ENCODE measurements at regions not wholly inside any gene's neighbourhood (a gene's known extent, or its start where the extent isn't known, plus 50 kb on each side); places are given as distances from the start of the nearest gene placed in this dataset.

DNA sequence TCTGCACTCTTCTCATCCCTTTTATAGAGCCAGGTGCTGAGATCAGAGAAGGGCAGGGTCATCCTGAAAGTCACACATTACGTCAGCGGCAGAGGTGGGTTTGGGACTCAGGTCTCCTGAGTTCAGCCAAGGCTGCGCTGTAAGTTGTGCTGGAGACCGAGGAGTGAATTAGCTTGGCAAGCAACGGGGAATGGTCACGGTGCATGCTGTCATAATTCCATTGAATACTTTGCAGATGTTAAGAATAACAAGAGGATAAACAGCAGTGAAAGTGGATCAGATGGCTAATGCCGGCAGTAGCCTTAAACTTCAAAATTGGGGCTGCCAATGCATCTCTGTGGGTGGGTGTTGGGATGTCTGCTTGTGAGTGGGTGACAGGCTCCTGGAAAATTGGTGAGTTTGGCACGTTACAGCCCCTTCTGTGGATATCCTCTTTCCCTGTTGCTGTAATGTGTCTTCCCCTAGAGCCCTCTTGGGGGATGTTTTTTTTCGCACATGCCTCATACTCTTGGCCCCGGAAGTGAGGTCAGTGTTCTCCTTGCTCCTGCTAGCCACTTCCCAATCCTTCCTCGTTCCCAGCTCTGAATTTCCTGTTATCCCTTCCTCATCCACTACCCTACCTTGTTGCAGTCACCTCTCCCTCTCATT, 287.1 kb upstream of the SRRM4 start:
- DNase-seq (ENCODE audit: low read depth, low spot score), result no peak

DNA sequence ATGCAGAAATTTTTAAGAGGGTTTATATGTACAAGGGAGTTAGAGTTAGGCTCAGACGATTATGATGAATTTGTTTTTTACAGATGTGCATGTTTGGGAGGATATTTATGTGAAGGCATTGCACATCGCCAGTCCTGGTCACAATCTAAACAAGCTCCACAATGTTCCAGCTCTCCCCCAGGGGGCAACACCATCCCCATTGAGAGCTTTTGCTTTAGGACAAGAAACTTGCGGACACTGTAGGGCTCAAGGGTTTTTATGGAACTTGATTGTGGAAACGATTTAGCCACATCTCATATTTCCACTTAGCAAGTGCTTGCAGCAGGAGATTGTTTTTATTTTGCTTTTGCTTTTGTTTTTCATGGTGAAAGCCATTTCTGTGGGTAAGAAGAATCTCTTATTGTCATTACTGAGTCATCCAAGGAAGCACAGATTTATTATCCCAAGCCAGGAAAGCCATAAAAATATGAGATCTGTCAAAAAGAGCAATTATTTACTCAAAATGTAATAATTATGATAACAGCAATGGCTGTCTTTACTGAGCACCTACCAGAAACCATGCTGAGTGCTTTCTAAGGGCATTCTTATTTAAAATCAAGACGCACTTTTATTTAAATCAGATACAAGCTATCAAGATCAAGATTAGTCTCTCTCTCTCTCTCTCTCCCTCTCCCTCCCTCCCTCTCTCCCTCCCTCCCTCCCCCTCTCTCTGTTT, 276.7 kb upstream of the SRRM4 start:
- no peak for DNase-seq (ENCODE audit: low read depth, low spot score)

DNA sequence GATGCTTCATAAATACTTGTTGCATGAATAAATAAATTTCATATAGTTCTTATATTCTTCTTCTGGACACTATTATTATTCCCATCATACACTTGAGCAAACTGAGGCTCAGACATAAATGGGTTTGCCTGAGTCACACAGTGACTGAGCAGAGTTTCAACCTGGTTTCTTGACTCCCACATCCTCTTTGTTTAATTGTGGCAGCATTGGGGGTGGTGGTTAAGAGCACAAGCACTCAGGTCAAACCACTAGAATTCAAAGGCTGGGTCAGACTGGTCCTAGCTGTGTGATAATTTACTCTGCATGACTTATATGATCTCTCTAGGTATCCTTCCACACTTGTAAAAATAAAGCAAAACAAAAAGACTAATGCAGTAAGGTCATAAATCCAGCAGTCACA, 274.9 kb upstream of the SRRM4 start:
- no peak for DNase-seq (ENCODE audit: low read depth, low spot score)

DNA sequence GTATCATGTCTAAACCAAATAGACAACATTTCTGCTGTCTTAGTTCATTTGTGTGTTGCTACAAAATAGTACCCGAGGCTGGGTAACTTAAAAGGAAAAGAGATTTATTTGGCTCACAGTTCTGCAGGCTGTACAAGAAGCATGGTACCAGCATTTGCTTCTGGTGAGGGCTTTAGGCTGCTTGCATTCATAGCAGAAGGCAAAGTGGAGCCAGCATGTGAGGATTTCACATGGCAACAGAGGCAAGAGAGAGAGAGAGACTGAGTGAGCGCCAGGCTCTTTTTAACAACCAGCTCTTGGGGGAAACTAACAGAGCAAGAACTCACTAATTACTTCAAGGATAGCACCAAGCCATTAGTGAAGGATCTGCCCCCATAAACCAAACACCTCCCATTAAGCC, 271.4 kb upstream of the SRRM4 start:
- no peak for DNase-seq (ENCODE audit: low read depth, low spot score)

DNA sequence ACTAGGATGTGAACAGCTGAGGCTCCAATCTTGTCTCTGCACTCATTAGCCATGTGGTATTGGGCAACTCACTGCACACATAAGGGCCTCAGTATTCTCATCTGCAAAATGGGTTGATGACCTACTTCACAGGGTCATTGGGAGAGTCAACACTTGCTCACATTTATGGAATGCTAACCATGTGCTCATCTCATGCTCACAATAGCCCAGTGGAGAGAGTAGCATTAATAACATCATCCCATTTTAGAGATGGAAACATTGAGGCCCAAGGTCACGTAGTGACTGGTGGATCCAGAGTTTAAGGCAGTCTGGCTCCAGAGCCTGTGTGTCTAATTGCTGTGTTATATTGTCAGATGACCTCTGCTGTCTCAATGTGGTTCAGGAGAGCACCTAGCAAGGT, 270.2 kb upstream of the SRRM4 start:
- no peak for DNase-seq (ENCODE audit: low read depth, low spot score)

DNA sequence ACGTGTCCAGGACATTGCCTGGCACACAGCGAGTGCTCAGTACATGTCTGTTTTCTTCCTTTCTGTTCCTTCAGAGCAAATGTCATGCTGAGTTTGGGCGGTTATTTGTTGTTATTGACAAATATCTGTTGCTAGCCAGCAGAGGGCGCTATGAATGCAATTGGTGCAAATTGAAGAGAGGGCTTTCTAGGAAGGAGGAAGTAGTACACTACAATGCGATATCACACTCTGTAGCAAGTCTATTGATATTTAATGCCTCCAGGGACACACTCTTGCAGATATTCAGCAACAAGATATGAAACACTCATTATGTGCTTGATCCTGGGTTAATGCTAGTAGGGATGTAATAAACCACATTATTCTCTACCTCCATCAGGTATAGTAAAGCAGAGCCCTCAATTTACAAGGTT, 267.3 kb upstream of the SRRM4 start:
- DNase-seq (ENCODE audit: low read depth, low spot score), result peak; percentile 5

DNA sequence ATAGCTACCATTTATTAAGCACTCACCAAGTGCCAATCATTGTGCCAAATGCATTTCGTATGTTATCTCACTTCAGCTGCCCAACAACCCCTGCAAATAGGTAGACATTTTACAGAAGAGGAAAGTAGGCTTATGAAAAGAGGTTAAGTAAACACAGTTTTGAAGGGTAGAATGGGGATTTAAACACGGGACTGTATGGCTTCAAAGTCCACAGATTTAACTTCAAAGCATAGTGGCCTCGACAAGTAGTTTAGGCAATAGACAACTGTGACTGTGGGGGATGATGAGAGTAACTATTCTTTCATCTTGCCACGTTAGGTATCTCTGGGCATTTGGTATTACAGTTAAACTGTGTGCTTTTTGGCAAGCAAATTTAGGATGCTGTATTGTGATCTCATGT, 266.8 kb upstream of the SRRM4 start:
- no peak for DNase-seq (ENCODE audit: low read depth, low spot score)

DNA sequence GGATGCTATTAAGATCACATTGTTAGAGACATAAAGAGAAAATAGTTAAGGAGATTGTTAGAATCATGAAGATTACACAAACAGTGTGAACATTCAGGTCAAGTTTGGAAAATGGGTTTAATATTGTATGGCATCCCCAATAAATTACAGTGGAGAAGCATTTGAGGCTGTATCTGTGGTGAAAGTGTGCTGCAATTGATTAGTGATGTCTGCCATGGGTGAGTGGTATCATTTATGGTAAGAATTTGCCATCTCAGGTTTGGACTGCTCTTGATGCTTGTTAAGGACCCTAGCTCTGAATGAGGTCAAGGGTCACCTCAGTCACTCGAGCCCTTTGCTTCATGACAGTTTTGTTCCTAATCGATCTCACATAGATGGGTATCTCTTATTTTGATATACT, 265.7 kb upstream of the SRRM4 start:
- no peak for DNase-seq (ENCODE audit: low read depth, low spot score)

DNA sequence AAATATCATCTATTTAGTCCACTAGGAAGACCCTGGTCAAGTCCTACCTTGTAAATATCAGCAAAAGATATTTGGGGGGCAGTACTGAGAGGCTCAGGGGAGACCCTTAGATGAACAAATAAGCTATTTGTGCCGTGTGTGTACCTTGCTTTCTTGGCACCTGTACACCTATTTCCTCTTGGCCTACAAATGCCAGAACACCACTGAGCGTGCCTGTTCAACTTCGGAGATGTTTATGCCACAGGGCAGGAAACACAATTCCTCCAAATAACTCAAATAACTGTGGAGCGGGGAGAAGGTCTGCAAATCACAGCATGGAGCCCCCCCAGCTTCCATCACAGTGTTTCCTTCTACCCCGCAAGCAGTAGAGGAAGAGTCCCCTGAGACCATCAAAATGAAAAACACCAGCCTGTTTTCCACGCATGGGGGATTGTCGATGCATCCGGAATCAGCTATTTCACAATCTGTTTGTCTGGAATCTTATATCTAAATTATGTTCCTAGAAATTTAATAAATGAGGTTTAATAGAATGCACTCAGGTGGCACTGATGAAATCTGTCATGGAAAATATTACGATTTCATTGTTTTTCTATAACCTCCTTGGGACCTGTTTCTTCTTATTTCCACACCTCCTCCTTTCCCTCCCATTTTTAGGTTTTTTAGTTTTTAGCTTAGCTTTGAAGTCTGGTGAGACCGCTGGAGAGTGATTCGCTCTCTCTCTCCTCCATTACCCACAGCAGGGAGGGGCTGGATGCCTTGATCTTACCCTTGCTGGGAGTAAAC, 254.0 kb upstream of the SRRM4 start:
- no peak for DNase-seq (ENCODE audit: low read depth, low spot score)

DNA sequence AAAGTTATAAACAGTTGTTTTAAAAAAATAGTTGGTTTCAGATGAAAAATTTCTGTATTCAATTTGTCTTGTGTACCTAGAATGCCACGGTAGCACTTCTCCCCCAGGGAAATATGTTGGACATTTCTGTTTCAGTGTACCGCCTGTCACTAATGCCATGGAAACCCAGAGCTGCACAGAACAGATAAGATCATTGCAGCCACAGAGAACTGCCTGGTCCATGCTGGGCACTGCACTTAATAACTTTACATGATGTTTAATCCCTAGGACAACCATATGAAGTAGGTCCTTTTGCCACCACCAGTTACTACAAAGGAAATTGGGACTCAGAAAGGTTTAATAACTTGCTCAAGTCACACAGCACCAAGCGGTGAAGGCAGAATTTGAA, 253.4 kb upstream of the SRRM4 start:
- no peak for DNase-seq (ENCODE audit: low read depth, low spot score)

DNA sequence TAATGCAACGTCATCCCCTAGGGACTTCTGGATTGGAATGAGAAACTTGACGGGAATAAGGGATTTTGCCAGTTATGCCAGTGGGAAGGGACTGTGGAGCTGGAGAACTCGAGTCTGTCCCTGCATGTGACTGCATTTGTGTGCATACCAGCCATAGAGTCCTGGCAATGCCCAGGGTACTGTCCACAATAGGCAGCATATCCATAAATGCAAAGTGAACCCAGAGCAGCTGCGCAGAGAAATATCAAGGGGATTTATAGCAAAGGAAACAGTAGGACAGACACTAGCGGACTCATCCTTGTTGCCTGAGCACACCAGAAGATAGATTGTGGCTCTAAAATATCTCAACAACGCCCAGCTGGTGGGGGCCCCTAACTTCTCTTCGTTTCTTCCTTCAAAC, 247.1 kb upstream of the SRRM4 start:
- DNase-seq (ENCODE audit: low read depth, low spot score), result no peak

DNA sequence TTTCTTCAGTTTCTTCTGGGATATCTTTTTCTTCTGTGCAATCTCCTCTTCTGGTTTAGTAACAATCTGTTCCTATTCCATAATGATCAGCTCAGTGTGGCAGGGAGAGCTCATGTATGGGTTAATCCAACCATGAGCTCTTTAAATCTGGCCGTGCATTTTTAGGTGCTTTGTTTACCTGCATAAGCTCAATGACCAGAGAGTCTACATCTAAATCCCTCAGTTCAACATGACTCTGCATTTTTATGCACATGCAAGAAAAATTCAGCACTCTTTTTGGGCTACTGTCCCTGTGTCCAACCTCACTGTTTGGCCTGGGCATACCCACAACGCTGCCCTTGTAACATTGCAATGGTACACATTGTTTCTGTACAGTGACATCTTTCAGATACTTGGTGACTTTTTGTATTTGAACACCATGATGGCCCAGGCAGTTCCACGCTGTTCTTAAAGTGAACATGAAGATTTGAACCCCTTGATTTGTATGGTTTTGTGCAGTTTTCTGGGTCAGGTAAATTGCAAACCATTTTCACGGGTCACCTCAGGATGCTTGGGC, 243.3 kb upstream of the SRRM4 start:
- no peak for DNase-seq (ENCODE audit: low read depth, low spot score)

DNA sequence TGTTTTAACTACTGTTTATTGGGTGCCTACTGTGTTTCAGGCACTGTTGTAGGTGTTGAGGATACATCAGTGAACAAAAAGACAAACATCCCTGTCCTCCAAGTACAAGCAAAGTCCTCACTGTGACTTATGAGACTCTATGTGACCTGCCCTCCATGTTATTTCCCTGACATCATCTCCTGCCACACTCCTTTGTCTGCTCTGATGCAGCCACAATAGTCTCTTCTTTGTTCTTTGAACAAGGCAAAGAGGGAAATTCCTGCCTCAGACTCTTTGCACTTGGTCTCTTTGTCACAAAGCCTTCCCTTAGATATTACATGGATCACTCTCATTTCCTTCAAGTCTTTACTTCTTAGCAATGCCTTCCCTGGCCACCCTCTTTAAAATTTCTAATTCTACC, 240.1 kb upstream of the SRRM4 start:
- DNase-seq (ENCODE audit: low read depth, low spot score), result no peak

DNA sequence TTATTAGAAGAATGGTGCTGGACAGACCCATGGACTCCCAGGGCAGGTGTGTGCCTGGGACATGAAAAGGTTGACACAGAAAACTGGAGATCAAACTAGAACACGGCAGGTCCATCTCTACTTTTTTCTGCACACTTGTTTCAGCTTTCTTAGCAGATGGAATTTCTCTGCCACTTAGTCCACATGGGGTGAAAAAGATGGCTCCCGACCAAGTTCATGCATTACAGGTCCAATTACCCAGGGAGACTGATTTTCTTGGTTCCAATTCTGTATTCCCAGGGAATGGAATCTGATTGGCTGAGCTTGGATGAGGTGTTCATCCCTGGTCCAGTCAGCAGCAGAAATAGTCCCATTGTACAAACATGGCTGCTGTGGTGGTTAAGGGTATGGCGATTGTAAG, 238.9 kb upstream of the SRRM4 start:
- DNase-seq (ENCODE audit: low read depth, low spot score), result no peak

DNA sequence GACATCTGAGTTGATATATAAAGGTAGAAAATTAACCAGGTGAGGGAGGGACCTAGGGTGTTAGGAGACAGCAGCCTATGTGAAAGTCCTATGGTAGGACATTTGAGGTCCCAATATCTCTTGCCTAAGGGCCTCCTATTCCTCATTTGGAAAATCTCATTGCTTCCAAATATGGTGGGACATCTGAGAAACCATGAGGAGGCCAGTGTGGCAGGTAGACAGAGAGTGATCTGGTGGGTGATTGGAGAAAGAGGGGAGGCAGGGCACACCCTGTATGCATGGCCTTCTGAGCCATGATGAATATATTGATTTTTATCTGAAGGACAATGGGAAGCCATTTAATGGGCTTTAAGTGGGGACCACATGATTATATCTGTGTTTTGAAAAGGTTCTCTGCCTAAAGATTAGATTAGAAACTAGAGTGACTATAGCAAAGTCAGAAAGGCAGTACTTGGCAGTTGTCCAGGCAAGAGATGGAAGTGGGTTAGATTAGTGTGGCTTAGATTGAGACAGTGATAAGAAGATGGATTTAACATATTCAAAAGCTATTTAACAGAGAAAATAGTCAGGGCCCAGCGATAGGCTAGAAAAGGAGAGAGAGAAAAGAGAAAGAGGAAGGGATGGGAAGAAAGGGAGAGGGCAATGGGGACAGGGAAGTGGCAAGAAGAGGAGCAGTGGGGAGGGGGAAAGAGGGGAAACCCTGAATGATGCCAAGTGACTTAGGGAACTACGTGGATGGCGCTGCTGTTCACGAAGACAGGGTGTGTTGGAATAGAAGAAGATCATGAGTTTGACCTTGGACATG, 237.2 kb upstream of the SRRM4 start:
- DNase-seq (ENCODE audit: low read depth, low spot score), result no peak

DNA sequence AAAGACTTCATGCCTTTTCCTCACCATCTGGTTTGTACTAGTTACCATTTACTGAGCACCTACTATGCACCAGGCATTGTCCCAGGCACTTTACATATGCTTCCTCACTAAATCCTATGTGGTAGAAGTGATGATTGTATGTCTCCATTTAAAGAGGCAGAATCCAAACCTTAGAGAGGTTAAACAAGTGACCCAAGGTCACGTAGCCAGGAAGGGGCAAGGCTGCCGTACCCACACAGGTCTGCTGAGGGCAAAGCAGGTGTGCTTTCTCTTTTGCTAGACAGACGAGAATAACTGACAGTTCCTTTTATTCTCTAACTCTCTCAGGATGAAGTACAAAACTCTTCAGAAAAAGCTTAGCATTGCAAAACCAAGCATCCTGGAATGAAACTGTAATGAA, 235.2 kb upstream of the SRRM4 start:
- DNase-seq (ENCODE audit: low read depth, low spot score), result no peak

DNA sequence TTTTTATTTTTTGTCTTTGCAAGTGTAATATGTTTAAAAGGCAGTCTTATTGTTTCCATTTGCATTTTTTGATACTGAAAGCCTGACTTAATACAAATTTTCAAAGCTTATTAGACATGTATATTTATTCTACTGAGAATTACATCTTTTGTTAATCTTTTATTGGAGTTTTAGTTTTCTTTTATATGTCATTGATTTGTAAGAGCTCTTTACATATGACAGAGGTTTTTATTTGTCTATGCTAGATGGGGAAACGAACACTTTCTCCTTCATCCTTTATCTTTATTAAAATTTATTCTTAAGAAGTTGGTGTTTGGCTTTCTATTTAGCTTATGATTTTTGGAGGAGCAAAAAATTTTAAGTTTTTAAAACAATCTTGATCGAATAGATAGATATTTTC, 234.4 kb upstream of the SRRM4 start:
- DNase-seq (ENCODE audit: low read depth, low spot score), result no peak

DNA sequence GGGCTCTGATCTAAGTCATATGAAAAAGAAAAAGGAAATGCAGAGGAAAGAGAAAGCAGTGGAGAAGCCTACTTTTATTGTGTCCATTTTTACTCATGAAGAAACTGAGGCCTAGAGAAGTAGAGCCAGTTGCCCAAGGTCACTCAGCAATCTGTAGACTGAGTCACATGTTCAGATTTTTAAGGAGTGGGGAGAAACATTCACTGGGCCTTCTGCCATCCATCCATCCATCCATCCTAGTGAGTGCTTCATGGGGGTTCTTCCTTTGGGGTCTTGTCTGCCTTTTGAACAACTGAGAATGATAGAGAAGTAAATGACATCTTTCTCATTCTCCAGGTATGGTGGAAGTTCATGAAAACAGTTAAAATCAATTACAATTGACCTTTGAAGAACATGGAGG, 233.6 kb upstream of the SRRM4 start:
- DNase-seq (ENCODE audit: low read depth, low spot score), result no peak

DNA sequence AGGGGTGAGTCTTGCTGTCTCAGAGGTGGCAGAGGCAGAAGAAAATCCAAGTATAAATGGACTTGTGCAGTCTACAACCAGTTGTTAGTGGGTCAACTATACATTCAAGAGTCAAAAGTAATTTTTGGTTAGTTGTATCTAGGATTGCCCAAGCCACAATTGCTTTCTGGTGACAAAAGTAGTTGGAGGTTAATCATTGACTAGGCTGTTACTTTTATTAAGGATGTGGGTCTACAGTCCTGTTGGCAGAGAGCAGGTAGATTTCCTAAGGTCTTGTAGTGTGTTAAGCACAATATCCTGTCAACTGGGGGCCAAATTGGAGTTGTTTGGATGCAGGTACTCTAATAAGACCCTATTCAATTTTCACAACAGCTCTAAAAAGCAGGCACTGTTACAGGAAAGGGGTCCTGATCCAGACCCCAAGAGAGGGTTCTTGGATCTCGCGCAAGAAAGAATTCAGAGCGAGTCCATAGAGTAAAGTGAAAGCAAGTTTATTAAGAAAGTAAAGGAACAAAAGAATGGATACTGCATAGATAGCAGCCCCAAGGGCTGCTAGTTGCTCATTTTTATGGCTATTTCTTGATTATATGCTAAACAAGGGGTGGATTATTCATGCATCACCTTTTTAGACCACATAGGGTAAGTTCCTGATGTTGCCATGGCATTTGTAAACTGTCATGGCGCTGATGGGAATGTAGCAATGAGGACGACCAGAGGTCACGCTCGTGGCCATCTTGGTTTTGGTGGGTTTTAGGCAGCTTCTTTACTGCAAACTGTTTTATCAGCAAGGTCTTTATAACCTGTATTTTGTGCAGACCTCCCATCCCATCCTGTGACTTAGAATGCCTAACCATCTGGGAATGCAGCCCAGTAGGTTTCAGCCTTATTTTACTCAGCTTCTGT, 232.6 kb upstream of the SRRM4 start:
- no peak for DNase-seq (ENCODE audit: low read depth, low spot score)

DNA sequence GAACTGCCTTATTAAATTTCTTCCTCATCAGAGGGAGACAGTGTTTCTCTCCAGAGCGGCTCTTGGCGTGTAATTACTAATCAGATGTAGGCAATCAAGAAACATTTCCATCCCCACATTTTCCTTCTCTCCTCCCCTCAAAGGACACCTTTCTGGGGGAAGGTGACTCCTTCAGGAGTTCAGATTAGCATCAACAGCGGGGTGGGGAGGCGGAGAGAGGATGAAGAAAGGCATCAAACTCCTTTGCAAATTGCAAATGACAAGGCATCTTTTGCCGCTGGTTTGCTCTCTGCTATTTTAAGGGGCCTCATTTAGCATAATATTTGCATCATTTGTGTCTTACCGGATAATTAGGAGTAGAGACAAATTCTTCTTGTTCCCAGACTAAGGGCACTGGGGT, 231.7 kb upstream of the SRRM4 start:
- no peak for DNase-seq (ENCODE audit: low read depth, low spot score)

DNA sequence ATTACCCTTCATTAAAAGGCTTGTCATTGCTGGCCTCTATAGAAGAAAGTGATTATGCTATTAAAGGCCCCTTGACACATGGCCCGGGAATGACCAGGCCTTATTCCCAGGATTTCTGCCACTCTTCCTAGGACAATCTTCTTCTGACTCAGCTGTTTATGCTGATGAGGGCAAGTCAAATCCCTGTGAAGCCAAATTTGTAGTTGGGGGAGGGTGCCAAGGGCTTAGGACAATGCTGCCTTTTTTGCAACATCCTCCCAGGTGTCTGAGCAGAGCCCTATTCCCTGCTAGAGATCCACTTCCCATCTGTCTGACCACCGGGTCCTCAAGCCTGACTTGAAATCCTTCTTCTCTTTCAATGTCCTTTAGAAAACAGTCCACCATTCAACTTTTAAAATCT, 230.7 kb upstream of the SRRM4 start:
- no peak for DNase-seq (ENCODE audit: low read depth, low spot score)

All from astrocyte of the hippocampus (primary cell).